Activated CD4-positive, alpha-beta T cell treated with anti-CD3 and anti-CD28 coated beads for 24 hours (primary cell): ENCODE measurements at regions not wholly inside any gene's neighbourhood (a gene's known extent, or its start where the extent isn't known, plus 50 kb on each side); places are given as distances from the start of the nearest gene placed in this dataset.
"Not testable (repeated sequence)": the region's sequence is repeated elsewhere in the genome, so short reads cannot be mapped to it uniquely, and the experiment has no call there.

Experiments used
- DNase-seq, 2 donors: peaks; one replicate each; pipeline ENCODE4 v3.0.0-alpha.2; 2020; ENCODE audit warnings: low read depth in 2 of 2

DNA sequence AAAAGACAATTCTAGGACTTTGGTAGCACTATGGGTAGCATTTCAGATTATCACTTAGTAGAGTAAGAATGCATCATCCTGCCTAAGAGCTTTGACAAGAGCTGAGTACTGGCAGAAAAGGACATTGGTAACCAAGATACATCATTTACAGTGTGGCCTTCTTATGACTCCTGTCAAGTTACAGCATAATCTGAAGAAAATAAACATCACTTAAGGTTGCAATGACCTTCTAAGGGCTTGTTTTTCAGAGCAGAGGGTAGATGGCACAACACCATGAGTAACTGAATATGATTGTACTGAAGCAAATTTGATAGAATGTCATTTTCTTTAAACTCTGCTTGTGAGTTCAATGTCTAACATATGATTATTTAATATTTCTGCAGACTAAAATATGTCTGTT, 822.6 kb downstream of the TBC1D32 start:
- DNase-seq: no peak

DNA sequence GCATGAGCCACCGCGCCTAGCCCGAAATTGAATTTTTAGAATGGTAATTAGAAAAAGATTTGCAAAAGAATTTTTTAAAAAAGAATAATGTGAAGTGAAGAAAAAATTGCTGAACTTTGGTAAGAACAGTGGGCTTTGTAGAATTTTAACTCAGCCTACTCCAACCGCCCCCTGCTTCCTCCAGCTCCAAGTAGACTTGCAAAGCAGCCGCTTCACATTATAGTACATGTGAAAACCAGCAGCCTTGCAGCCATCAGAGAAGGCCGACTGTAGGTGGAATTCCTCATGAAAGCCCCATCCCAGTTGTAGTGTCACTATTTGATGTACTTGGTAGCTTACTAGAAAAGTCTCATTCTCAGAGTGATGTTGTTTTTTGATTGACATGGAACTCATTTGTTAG, 835.6 kb downstream of the TBC1D32 start:
- no peak for DNase-seq

DNA sequence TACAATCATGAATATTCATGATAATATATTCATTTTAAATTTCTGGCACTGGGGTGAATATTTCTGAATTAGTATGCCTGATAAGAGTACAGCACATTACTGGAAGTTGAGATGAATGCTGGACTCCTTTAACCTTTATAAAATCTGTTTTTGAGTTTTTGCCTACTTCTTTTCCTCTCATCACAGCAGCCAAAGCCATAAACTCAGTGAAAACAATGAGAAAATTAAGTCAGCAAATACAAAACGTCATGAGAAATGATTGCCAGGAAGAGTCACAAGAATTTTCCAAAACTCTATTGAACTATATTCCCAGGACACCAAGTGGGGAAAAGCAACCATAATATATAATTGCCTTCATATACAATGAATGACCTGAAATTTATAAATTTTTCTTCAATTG, 837.6 kb downstream of the TBC1D32 start:
- DNase-seq: no peak

DNA sequence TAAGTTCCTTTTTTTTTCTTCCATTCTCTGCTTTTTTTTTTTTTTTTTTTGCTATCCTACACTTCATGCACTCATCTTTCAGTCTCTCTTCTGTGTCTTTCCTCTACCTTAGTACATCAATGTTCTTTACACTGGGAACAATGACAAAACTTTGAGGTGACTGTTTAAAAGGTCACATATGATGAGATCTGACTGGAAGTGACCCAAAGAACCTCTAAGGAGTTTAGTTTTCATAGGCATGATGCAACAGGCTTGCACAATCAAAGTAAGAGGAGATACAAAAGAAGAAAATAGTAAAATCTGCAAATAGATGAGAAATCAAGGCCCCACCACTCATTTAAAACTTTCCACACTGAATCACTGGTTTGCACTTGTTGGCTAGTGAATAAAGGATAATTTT, 840.8 kb downstream of the TBC1D32 start:
- no peak for DNase-seq

DNA sequence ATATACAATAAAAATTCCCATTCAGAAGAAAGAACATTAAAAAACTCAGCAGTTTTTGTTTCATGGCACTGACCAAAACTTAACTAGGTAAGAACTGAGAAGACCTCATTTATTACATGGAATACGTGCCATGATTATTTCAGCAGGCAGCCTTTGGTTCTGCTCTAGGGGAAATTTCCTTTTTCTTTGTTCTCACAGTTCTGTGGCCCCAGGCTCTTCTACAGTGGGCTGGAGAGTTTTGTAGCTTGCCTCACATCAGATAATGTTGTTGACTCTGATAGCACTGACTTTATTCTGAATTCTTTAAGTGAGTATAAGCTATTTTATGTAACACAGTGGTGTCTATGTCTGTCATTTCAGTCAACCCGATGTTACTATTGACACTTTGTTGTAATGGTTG, 844.3 kb downstream of the TBC1D32 start:
- no peak for DNase-seq

DNA sequence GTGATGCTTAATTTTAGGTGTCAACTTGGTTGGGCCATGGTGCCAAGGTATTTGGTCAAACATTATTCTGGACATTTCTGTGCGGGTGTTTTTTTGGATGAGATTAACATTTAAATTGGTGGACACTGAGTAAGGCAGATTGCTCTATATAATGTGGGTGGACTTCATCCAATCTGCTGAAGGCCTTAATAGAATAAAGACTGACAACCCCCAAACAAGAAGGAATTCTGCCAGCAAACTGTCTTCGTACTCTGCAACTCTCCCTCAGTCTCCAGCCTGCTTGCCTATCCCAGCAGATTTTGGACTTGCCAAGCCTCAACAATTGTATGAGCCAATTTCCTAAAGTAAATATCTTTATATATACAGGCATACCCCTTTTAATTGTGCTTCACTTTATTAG, 850.1 kb downstream of the TBC1D32 start:
- no peak for DNase-seq

DNA sequence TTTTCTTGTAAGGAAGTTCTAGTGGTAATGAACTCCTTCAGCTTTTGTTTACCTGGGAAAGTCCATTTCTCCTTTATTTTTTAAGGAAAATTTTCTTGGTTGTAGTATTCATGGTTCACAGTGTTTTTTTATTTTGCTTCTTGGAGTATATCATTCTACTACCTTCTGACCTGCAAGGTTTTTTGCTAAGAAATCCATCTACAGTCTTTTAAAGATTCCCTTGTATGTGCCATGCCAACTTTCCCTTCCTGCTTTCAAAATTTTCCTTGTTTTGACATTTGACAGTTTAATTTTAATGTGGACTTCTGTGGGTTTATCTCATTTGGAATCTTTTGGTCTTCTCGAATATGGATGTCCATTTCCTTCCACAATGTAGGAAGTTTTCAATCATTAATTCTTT, 855.6 kb downstream of the TBC1D32 start:
- no peak for DNase-seq

DNA sequence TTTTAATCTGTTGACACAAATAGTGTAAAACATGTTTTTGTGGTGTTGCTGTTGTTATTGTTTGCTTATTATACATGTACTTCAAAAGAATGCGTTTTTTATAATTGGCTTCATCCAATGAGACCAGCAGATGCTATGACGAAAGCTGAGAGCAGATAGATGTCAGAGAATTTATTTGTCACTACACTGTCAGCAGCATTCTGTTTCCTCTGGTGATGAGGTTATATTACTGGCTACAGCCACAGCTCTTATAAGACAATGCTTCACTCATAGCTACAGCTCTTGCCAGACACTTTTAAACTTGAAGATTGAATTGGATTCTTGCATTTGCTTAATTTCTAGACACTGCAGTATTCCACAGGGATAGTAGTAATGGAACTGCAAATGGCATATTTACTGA, 860.5 kb downstream of the TBC1D32 start:
- no peak for DNase-seq

DNA sequence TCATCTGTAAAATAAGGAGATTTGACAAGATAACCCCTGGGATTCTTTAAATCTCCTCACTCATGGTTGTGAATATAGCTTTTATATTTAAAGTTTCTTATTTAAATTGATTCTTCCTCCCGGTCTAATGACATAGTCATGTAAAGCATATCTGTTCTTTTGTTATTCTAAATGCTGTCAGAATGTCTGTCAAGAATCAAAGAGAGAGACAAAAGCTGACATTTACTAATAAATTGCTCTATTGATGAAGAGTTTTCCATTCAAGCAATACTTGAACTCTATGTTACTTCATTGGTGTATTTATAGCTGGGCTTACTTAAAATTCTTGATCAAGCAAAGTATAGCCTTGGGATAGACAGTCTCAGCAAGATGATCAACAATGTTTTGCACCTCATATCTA, 865.8 kb downstream of the TBC1D32 start:
- DNase-seq: no peak

DNA sequence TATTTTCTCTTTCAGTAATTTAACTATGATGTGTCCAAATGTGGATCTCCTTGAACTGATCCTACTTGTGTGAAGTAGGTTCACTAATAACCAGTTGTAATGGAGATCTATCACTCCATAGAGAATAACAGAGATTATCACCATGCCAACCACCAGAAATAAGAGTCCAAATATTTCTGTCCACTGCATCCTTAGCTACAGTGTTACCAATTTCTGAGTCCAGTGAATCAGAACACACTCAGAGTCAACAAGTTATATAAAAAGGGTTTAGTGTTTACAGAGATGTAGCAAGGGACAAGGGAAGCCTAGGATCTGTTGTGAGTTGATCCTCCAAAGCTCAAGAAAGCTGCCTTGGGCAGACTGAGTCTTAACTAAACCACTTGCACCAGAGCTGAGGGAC, 882.8 kb downstream of the TBC1D32 start:
- DNase-seq: no peak

DNA sequence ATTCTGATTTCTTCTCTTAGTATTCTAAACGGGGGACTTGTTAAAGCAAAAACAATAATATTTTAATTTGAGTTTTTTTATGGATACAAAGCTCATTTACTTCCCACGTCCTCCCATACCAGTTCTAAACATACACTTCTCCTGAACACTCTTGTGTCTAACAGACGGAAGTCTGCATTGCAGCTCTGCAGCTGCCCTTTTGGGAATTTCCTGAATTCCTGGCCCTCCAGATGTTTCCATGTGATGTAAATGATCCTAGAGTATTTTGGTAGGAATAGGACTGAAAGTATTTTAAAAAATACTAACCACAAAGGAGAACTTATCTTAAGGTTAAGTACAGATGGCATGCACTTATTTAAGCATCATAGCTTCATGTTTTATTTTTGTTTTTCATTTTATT, 886.7 kb downstream of the TBC1D32 start:
- no peak for DNase-seq

DNA sequence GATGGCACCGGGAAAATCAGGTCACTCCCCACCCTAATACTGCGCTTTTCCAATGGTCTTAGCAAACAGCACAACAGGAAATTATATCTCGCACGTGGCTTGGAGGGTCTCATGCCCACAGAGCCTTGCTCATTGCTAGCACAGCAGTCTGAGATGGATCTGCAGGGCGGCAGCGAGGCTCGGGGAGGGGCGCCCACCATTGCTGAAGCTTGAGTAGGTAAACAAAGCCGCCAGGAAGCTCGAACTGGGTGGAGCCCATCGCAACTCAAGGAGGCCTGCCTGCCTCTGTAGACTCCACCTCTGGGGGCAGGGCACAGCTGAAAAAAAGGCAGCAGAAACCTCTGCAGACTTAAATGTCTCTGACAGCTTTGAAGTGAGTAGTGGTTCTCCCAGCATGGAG, 901.4 kb downstream of the TBC1D32 start:
- not testable (repeated sequence) for DNase-seq

DNA sequence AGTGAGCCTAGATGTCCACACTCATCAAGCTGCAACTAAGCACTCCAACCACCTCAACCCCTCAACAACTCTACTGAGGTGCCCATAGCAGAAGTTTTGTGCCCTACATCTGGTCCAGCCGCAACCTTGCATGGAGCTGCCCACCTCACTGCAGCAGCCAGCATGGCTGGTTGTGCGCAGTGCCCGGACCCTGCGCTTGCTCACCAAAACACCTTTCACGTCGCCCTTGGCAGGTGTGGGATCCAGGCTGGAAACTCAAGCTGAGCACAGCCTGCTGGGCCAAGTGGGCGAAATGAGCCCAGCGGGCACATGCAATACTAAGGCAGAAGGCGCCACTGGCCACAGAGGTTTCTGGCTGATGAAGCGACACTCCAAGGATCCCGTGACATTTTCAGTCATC, 902.4 kb downstream of the TBC1D32 start:
- no peak for DNase-seq

DNA sequence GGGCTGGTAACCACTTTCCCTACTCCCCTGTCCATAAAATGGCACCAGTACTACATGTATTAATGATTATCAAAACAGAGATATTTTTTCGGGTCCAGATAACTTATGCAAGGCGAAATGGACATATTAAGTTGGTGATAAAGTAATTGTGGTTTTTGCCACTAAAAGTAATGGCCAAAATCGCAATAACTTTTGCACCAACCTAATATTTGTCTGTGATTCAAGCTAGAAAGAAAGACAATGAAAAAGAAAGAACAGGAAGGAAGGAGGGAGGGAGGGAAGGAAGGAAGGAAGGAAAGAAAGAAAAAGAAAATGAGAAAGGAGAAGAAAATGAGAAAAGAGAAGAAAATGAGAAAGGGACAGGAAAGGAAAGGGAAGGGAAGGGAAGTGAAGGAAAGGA, 922.9 kb downstream of the TBC1D32 start:
- no peak for DNase-seq

DNA sequence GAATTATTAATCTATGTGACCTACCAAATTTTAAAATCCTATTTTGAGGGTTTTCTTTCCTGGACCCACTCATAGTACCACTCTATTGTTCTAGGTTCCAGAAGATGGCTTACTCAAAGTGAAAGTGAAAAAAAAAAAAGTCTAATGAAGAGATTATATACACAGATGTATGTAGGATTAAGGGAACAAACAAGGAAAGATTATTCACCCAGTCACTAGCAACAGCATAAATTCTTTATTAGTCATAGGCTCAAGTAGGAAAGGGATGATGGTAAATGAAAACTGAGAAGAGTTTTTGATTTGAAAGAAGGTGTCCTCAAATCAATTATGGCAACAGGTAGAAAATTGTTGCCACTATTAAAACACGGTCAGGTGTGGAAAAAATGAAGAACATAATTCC, 923.7 kb downstream of the TBC1D32 start:
- no peak for DNase-seq

DNA sequence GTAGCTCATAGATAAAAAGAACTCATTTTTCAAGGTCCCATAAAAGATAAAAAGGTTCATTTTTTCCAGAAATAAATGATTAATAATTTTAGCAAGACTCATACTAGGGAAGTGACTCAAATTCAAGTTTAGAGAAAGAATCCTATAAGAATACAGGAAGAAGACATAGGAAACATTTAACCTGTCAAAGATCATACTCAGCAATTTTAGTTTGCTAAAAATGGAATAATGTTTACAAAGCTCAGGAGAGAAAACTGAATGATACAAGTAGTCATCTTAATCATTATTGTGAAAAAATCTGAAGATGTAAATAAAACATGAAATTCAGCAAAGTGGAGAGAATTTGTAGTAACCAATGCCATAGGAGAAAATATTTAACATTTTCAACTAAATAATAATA, 926.6 kb downstream of the TBC1D32 start:
- no peak for DNase-seq

DNA sequence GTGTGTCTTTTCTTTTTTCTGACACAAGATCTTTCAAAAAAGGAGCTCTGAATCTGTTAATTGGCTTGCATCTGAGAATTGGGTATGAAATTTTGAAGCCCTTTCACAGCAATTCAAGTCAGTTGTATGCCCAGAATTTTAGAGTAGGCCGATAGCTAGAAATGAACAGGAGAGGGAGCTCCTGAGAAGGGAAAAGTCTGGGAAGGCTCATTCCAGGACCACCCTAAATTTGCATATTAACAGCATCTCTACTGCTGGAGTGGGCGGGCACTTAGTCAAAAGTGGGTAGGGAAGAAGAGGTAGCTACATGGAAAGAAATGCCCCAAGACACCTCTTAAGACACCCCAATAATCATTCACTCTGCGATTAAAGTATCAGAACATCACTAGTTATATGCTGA, 928.3 kb downstream of the TBC1D32 start:
- no peak for DNase-seq

DNA sequence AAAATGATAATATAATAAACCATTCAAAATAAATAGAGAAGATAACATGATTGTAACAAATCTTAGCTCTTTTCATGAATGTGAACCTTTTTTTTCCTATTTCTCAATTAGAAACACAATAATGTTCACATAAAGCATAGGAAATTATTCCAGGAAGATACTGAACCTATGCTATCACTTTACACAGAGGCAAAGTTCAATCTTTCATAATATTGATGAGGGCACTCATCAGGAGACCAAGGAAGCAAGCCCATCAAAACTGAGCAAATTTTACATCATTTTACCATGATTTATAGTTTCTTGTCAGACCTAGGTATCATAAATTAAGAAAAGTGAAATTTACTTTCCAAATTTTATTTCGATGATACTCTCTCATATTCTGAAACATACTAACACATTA, 938.5 kb downstream of the TBC1D32 start:
- DNase-seq: no peak

DNA sequence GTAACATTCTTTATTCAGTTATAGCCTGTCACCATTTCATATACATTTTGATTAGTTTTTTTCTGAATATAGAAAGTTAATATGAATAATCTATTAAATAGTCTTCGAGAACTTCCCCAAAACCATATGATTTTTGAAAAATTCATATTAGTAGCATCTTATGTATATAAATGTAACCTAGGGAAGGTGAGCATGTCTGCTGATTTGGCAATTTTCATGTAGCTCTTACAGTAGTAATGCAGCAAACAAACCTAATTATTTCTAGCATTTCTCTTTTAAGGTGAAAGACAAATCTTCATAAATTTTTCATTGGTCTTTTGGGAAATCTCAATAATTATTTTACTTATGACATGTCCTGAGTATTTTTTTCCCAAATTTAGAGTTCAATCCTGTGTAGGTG, 939.0 kb downstream of the TBC1D32 start:
- no peak for DNase-seq

DNA sequence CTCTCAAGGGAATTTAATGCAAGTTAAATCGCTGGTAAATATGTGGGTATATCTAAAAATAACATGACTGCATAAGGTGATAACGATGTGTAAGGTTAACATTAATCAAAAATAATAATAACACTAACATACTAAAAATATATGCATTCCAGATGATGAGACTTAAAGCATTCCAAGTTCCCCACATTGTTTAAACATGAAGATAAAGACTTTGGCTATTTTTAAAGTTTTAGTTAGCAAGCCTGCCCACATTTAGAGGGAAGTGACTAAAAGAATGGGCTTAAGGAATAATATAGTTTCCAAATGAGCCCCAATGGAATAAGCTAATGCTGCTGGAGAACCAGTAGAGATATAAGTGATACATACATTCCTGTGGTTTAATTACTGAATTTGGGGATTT, 941.3 kb downstream of the TBC1D32 start:
- DNase-seq: no peak

DNA sequence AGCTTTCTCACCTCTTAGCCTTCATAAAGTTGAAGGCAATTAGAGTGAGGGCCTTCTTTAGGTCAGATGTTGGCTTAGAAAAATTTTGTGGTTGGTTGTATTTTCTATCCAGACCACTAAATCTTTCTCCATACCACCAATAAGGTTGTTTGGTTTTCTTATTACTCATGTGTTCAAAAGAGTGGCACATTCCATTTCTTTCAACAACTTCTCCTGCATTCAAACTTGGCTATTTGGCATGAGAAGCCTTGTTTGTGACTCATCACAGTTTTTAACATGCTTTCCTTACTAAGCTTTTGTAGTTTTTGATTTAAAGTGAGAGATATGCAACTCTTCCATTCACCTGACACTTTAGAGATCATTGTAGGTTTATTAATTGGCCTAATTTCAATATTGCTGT, 949.6 kb downstream of the TBC1D32 start:
- DNase-seq: no peak

DNA sequence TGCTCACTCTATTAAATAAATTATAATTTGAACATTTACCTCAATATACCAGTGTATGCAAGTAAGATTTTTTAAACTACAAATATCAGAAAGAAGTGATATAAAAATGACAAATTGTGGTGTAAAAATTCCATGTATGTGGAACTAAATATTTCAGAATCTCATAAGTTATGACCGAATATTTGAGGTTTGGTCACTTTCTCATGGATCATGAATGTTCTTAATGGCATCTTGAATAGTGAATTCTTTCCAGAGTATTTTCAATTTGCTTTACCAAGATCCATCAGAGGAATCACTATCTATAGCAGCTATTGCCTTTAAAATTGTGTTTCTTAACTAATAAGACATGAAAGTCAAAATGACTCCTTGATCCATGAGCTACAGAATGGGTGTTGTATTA, 950.6 kb downstream of the TBC1D32 start:
- no peak for DNase-seq

DNA sequence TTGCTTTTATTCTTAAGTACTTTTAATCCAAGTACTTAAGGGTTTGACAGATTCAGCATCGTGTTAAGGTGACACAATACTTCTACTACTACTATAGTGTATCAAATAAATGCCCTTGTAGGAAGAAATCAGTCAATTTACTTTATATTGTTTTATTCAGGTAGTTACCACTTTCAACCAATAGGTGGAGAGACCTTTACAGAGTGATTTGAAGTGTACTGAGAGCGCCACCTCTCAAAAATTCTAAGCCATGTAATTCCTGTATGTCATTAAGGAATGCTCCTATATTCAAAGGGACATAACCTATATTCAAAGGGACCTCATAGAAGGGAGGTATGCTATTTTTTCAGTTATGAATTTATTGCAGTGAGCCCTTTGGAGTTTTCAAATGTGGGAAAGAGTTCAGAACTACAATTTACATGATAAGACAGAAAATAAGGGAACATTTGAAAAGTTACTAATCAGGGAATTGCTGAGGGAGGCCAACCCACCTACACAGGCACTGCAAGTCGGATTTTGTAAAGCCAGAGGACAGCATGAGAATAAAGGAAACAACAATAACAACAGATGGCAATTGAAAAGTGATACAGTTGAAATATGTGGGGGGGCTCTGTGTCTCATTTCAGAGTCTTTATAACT, 955.6 kb downstream of the TBC1D32 start:
- no peak for DNase-seq

DNA sequence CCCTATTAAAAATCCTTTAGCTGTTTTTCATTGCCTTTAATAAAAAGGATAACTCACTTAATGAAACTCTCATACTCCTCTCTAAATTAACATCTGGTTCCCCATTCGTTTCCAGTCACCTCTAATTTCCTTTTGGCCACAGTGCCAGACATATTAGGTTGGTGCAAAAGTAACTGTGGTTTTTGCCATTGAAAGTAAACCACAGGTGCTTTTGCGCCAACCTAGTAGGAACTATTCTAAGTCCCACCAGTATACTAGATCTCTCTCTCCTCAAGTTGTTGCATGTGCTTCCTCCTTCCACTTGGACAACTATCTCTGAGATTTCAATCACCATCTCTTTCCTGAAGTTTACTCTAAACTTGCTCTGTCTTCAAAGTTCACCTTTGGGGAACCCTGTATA, 961.1 kb downstream of the TBC1D32 start:
- no peak for DNase-seq

DNA sequence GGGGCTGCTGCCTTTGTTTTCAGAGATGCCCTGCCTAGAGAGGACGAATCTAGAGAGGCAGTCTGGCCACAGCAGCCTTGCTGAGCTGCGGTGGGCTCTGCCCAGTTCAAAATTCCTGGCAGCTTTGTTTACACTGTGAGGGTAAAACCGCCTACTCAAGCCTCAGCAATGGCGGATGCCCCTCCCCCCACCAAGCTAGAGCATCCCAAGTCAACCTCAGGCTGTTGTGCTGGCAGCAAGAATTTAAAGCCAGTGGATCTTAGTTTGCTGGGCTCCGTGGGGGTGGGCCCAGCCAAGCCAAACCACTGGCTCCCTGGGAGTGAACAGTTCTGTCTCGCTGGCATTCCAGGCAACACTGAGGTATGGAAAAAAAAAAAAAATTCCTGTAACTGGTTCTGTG, 970.9 kb downstream of the TBC1D32 start:
- DNase-seq: no peak
